H1 (cell line): ENCODE measurements at regions not wholly inside any gene's neighbourhood (a gene's known extent, or its start where the extent isn't known, plus 50 kb on each side); places are given as distances from the start of the nearest gene placed in this dataset.

ENCODE experiments used
- CTCF ChIA-PET: fragments of 300-600 bp; sonication (Branson Sonifier 250); formaldehyde crosslinking; loops from one replicate; lab custom pipeline; 2021; ENCODE audit not compliant: partially characterized antibody; lab: Charles Lee
- POLR2A ChIA-PET: fragments of 300-600 bp; sonication (Branson Sonifier 250); formaldehyde crosslinking; loops from one replicate; lab custom pipeline; 2021; ENCODE audit warnings: inconsistent platforms; ENCODE audit not compliant: partially characterized antibody; lab: Charles Lee
- DNase-seq, 2 experiments: peaks; one replicate each; pipeline versions ENCODE4 v3.0.0 to v3.0.0-alpha.2; 2010 to 2022; ENCODE audit warnings: low spot score in 2 of 2, low read depth in 1 of 2, mixed read lengths in 1 of 2
- FAIRE-seq: peaks from 2 replicates; lab custom pipeline; 2011; peaks lifted over from hg19 to GRCh38; lab: Jason Lieb, UNC
- H2AFZ ChIP-seq: 2 replicates; pipeline ENCODE4 v1.8.1; 2012; ENCODE audit warnings: low read length, inconsistent platforms
- H2AK5ac ChIP-seq: 2 replicates; pipeline ENCODE4 v1.6.1; 2013; ENCODE audit warnings: low read depth, low read length
- H2BK120ac ChIP-seq: replicated peaks from 2 replicates; pipeline ENCODE3; 2013; ENCODE audit warnings: low read depth, low read length, inconsistent platforms
- H2BK12ac ChIP-seq: 2 replicates; pipeline ENCODE4 v1.6.1; 2013; ENCODE audit warnings: low read depth, low read length
- H2BK15ac ChIP-seq: 2 replicates; pipeline ENCODE4 v1.6.1; 2013; ENCODE audit warnings: low read length
- H2BK20ac ChIP-seq: 2 replicates; pipeline ENCODE4 v1.6.1; 2013; ENCODE audit warnings: low read length
- H2BK5ac ChIP-seq: 2 replicates; pipeline ENCODE4 v1.6.1; 2013; ENCODE audit warnings: low read depth, low read length
- H3K14ac ChIP-seq: 2 replicates; pipeline ENCODE4 v1.6.1; 2013; ENCODE audit warnings: inconsistent platforms; ENCODE audit not compliant: insufficient read length
- H3K18ac ChIP-seq: 2 replicates; pipeline ENCODE4 v1.6.1; 2013; ENCODE audit warnings: low read length; ENCODE audit errors: extremely low read depth
- H3K23ac ChIP-seq: 2 replicates; pipeline ENCODE4 v1.6.1; 2013; ENCODE audit warnings: inconsistent platforms; ENCODE audit not compliant: insufficient read length
- H3K23me2 ChIP-seq: 2 replicates; pipeline ENCODE4 v1.6.1; 2013; ENCODE audit warnings: low read depth, low read length
- H3K27ac ChIP-seq: 2 replicates; pipeline ENCODE4 v1.6.1; 2011; ENCODE audit warnings: low read depth, low read length, inconsistent platforms
- H3K27me3 ChIP-seq, 4 experiments: replicated peaks in 1 of 4; 1 replicate in 1 of 4; 2 replicates in 3 of 4; pipeline versions ENCODE4 v1.6.1 to v1.8.1; 2011 to 2013; ENCODE audit warnings: low read length in 3 of 4, mild to moderate bottlenecking in 3 of 4, inconsistent platforms in 2 of 4, mixed read lengths in 2 of 4, moderate library complexity in 1 of 4; ENCODE audit not compliant: control insufficient read depth in 3 of 4, insufficient read depth in 3 of 4; ENCODE audit errors: extremely low read depth in 1 of 4
- H3K36me3 ChIP-seq, 4 experiments: 2 replicates each; pipeline versions ENCODE4 v1.6.1 to v1.8.1; 2011 to 2013; ENCODE audit warnings: mild to moderate bottlenecking in 4 of 4, low read length in 3 of 4, moderate library complexity in 2 of 4, control low read depth in 1 of 4, inconsistent platforms in 1 of 4; ENCODE audit not compliant: insufficient read depth in 4 of 4, control insufficient read depth in 2 of 4
- H3K4ac ChIP-seq: replicated peaks from 2 replicates; pipeline ENCODE3; 2013; ENCODE audit warnings: low read length, low read depth, mixed read lengths, inconsistent platforms; ENCODE audit not compliant: insufficient read length
- H3K4me1 ChIP-seq, 4 experiments: replicated peaks in 1 of 4; 1 replicate in 1 of 4; 2 replicates in 3 of 4; pipeline versions ENCODE4 v1.6.1 to v1.8.1; 2011 to 2013; ENCODE audit warnings: low read length in 3 of 4, inconsistent platforms in 2 of 4, mixed read lengths in 1 of 4; ENCODE audit not compliant: insufficient read depth in 4 of 4, control insufficient read depth in 3 of 4
- H3K4me2 ChIP-seq, 2 experiments: 2 replicates each; pipeline versions ENCODE4 v1.6.1 to v1.8.1; 2011 to 2013; ENCODE audit warnings: low read depth in 2 of 2, low read length in 2 of 2, control low read depth in 1 of 2, inconsistent platforms in 1 of 2, mild to moderate bottlenecking in 1 of 2; ENCODE audit not compliant: insufficient read depth in 1 of 2
- H3K4me3 ChIP-seq, 4 experiments: fragments of 200-600, 300-600 bp in 1 of 4; sonication (generic), shearing (Covaris generic), sonication (Bioruptor Twin) in 1 of 4; 2 replicates each; pipeline versions ENCODE4 v1.5.1 to v1.8.1; 2011 to 2016; ENCODE audit warnings: low read length in 4 of 4, low read depth in 3 of 4, control low read depth in 2 of 4, inconsistent platforms in 2 of 4, mild to moderate bottlenecking in 2 of 4, mixed read lengths in 1 of 4, moderate library complexity in 1 of 4; ENCODE audit not compliant: insufficient read depth in 2 of 4; ENCODE audit errors: extremely low read depth in 1 of 4
- H3K56ac ChIP-seq: replicated peaks from 2 replicates; pipeline ENCODE3; 2013; ENCODE audit warnings: low read depth, mild to moderate bottlenecking, mixed read lengths, low read length, inconsistent platforms; ENCODE audit not compliant: insufficient read length
- H3K79me1 ChIP-seq: 2 replicates; pipeline ENCODE4 v1.6.1; 2013; ENCODE audit warnings: low read depth, low read length, control low read depth
- H3K79me2 ChIP-seq, 2 experiments: 2 replicates each; pipeline versions ENCODE4 v1.6.1 to v1.8.1; 2012 to 2013; ENCODE audit warnings: low read length in 2 of 2, mild to moderate bottlenecking in 2 of 2, inconsistent platforms in 1 of 2; ENCODE audit not compliant: insufficient read depth in 2 of 2, control insufficient read depth in 1 of 2
- H3K9ac ChIP-seq, 4 experiments: replicated peaks in 1 of 4; 1 replicate in 1 of 4; 2 replicates in 3 of 4; pipeline versions ENCODE4 v1.6.1 to v1.8.1; 2011 to 2013; ENCODE audit warnings: low read depth in 3 of 4, low read length in 3 of 4, control low read depth in 2 of 4, mild to moderate bottlenecking in 2 of 4, moderate library complexity in 2 of 4, inconsistent platforms in 1 of 4; ENCODE audit errors: extremely low read depth in 1 of 4
- H3K9me3 ChIP-seq, 2 experiments: 2 replicates each; pipeline versions ENCODE4 v1.6.1 to v1.8.1; 2012 to 2013; ENCODE audit warnings: mild to moderate bottlenecking in 2 of 2, moderate library complexity in 2 of 2, control low read depth in 1 of 2, inconsistent platforms in 1 of 2, low read depth in 1 of 2, low read length in 1 of 2, mixed read lengths in 1 of 2; ENCODE audit not compliant: insufficient read depth in 2 of 2
- H4K20me1 ChIP-seq, 2 experiments: replicated peaks in 1 of 2; 2 replicates each; pipeline versions ENCODE3 to v1.8.1; 2011 to 2013; ENCODE audit warnings: inconsistent platforms in 2 of 2, low read length in 2 of 2, mild to moderate bottlenecking in 1 of 2; ENCODE audit not compliant: insufficient read depth in 2 of 2, control insufficient read depth in 1 of 2
- H4K5ac ChIP-seq: 2 replicates; pipeline ENCODE4 v1.6.1; 2013; ENCODE audit warnings: low read length, low read depth, mixed read lengths, inconsistent platforms; ENCODE audit not compliant: insufficient read length
- H4K8ac ChIP-seq: 2 replicates; pipeline ENCODE4 v1.8.0; 2013; ENCODE audit warnings: mild to moderate bottlenecking, moderate library complexity, low read length, inconsistent platforms; ENCODE audit not compliant: insufficient read depth; ENCODE audit errors: extremely low read depth
- H4K91ac ChIP-seq: replicated peaks from 2 replicates; pipeline ENCODE3; 2013; ENCODE audit warnings: low read length, mixed read lengths, inconsistent platforms; ENCODE audit not compliant: insufficient read length
- BACH1 ChIP-seq: IDR thresholded peaks from 2 replicates; pipeline ENCODE4 v1.6.1; 2012; ENCODE audit warnings: low read length, improper control_type of control experiment
- CHD1 ChIP-seq: IDR thresholded peaks from 2 replicates; pipeline ENCODE4 v1.6.1; 2012; ENCODE audit warnings: low read depth, low read length, improper control_type of control experiment
- NRF1 ChIP-seq: IDR thresholded peaks from 2 replicates; pipeline ENCODE4 v1.6.1; 2011; ENCODE audit warnings: mild to moderate bottlenecking, low read depth, low read length, improper control_type of control experiment
- RAD21 ChIP-seq, 2 experiments: IDR thresholded peaks in 1 of 2; conservative IDR thresholded peaks in 1 of 2; 2 replicates each; pipeline ENCODE4 v1.6.1; 2011; ENCODE audit warnings: low read depth in 2 of 2, low read length in 2 of 2, improper control_type of control experiment in 1 of 2, inconsistent platforms in 1 of 2, mild to moderate bottlenecking in 1 of 2, moderate library complexity in 1 of 2
- SP2 ChIP-seq: IDR thresholded peaks from 2 replicates; pipeline ENCODE4 v1.6.1; 2012; ENCODE audit warnings: mild to moderate bottlenecking, low read length, inconsistent platforms
- SP4 ChIP-seq: IDR thresholded peaks from 2 replicates; pipeline ENCODE4 v1.6.1; 2012; ENCODE audit warnings: low read length, inconsistent platforms
- USF2 ChIP-seq: IDR thresholded peaks from 2 replicates; pipeline ENCODE4 v1.6.1; 2011; ENCODE audit warnings: low read length, improper control_type of control experiment
- ZNF274 ChIP-seq: IDR thresholded peaks from 2 replicates; pipeline ENCODE4 v1.7.0; 2012; ENCODE audit warnings: low read length, borderline replicate concordance; ENCODE audit errors: extremely low read depth
- WGBS, 2 experiments: shearing (Covaris generic) in 1 of 2; methylation state at CpG; one replicate each; pipeline versions ENCODE4 v1.1.6 to v1.1.7; 2013 to 2015; ENCODE audit warnings: low lambda C conversion rate in 2 of 2, mixed read lengths in 2 of 2, inconsistent platforms in 1 of 2, low coverage in 1 of 2, missing lambda C conversion rate in 1 of 2; ENCODE audit not compliant: insufficient replicate concordance in 2 of 2, insufficient coverage in 1 of 2, insufficient read length in 1 of 2; ENCODE audit errors: extremely low coverage in 1 of 2, missing lambda C conversion rate in 1 of 2; 5-methylcytosine and 5-hydroxymethylcytosine counted together

DNA sequence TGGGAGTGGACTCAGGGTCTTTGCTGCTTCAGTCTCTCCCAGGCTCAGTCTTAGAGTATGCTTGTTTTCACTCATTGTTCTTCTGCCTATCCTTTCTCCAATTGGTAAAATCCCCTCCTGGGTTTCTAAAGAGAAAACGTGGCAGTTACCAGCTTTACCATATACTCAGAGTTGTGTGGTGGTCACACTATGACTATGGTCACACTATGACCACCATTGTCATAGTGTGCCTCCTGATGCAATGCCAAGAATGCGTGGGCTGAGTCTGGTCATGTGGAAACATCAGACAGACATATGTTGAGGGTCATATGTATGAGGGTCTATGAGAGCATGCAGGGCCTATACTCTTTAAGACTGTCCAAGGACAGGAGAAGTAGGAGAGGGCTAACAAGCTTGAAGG is 326.5 kb upstream of the PRR16 start:
- WGBS, 2 experiments, result 84% methylated on average over 2 of the region's 2 CpGs; no CpG with 5 or more reads in 1 of the 2 experiments
- H3K79me1 ChIP-seq, result no peaks in the 10 kb centered on the region
- no peak for TF ChIP-seq SP2
- no peak for TF ChIP-seq SP4
- no peak for TF ChIP-seq NRF1
- TF ChIP-seq CHD1, result no peak
- TF ChIP-seq RAD21 (IDR thresholded peaks at IDR 0.05 in 1 of 2, conservative IDR thresholded peaks at IDR 0.05 in 1 of 2; ENCODE audit: low read depth in 2 of 2, low read length in 2 of 2), result no peak
- no peak for TF ChIP-seq BACH1
- TF ChIP-seq ZNF274, result no peak
- no peak for TF ChIP-seq USF2
- TF ChIP-seq, all 59 proteins: peak for 0
- Histone ChIP-seq H3K4ac (no peak overlapping the region), H3K4me2 (no peak overlapping the region), H2BK15ac (no peak overlapping the region), H3K4me1 (no peaks in the 10 kb centered on the region), H4K20me1 (no peaks in the 10 kb centered on the region), H2AK5ac (no peak overlapping the region), H3K14ac (peak overlapping the region; percentile 61), H2BK20ac (no peak overlapping the region), H3K18ac (no peak overlapping the region), H3K56ac (no peak overlapping the region), H3K23ac (no peak overlapping the region), H3K27ac (no peak overlapping the region), H2BK120ac (no peak overlapping the region), H2BK5ac (no peak overlapping the region), H4K8ac (no peak overlapping the region), H3K4me3 (no peak overlapping the region), H4K91ac (no peak overlapping the region), H3K9ac (no peak overlapping the region), H2BK12ac (no peak overlapping the region), H3K79me2 (no peaks in the 10 kb centered on the region), H3K27me3 (no peaks in the 10 kb centered on the region), H3K36me3 (no peaks in the 10 kb centered on the region), H3K9me3 (no peaks in the 10 kb centered on the region), H4K5ac (no peak overlapping the region), H3K23me2 (no peaks in the 10 kb centered on the region), H2AFZ (no peak overlapping the region)
- DNase-seq (no peak), FAIRE-seq (no peak)
- CTCF ChIA-PET, result no interaction called here
- POLR2A ChIA-PET, result no interaction called here
